Panc1 (cell line): ENCODE measurements at regions not wholly inside any gene's neighbourhood (a gene's known extent, or its start where the extent isn't known, plus 50 kb on each side); places are given as distances from the start of the nearest gene placed in this dataset.
"Not testable (repeated sequence)": the region's sequence is repeated elsewhere in the genome, so short reads cannot be mapped to it uniquely, and the experiment has no call there.

Source experiments
- ATAC-seq: fragments of 200-7000 bp; cut with Tn5 transposase; 2 replicates; pipeline ENCODE4 v1.9.1; 2020; ENCODE audit warnings: mild to moderate bottlenecking, moderate library complexity
- BruUV-seq: library from RNA; stranded (reverse); fragments of 400-500 nt; replicated peaks from 2 replicates; lab custom pipeline; 2021; lab: Mats Ljungman, UMichigan
- CTCF ChIA-PET: fragments of 300-600 bp; sonication (Branson Sonifier 250); formaldehyde crosslinking; loops from one replicate; lab custom pipeline; 2022; ENCODE audit warnings: antibody characterized with exemption; lab: Charles Lee
- POLR2A ChIA-PET: fragments of 300-600 bp; sonication (Branson Sonifier 250); formaldehyde crosslinking; loops from one replicate; lab custom pipeline; 2022; ENCODE audit warnings: antibody characterized with exemption; lab: Charles Lee
- DNase-seq: peaks from one replicate; pipeline ENCODE4 v3.0.0-alpha.2; 2010; ENCODE audit warnings: low read depth, low spot score
- H3K27ac ChIP-seq: 2 replicates; pipeline ENCODE4 v1.5.1; 2011; ENCODE audit warnings: mild to moderate bottlenecking, low read length, inconsistent platforms
- H3K27me3 ChIP-seq: fragments of 200-500 bp; sonication (Bioruptor generic); 2 replicates; pipeline ENCODE4 v1.6.0; 2014; ENCODE audit warnings: low read length, inconsistent platforms; ENCODE audit not compliant: control insufficient read depth, insufficient read depth
- H3K36me3 ChIP-seq: fragments of 200-500 bp; sonication (Bioruptor generic); 2 replicates; pipeline ENCODE4 v1.5.1; 2014; ENCODE audit warnings: inconsistent platforms, mild to moderate bottlenecking, low read length, moderate library complexity; ENCODE audit not compliant: control insufficient read depth, insufficient read depth
- H3K4me1 ChIP-seq: 2 replicates; pipeline ENCODE4 v1.5.1; 2011; ENCODE audit warnings: inconsistent platforms, mild to moderate bottlenecking, low read length, moderate library complexity; ENCODE audit not compliant: control insufficient read depth, insufficient read depth
- H3K4me3 ChIP-seq, 2 experiments: 2 replicates each; pipeline ENCODE4 v1.5.1; 2011 to 2012; ENCODE audit warnings: low read depth in 2 of 2, low read length in 2 of 2, mild to moderate bottlenecking in 2 of 2, inconsistent platforms in 1 of 2, moderate library complexity in 1 of 2
- H3K9me3 ChIP-seq: fragments of 200-500 bp; sonication (Bioruptor generic); 2 replicates; pipeline ENCODE4 v1.5.1; 2014; ENCODE audit warnings: low read depth, mild to moderate bottlenecking, inconsistent platforms, low read length, moderate library complexity; ENCODE audit not compliant: control insufficient read depth, insufficient read depth
- POLR2AphosphoS5 ChIP-seq: IDR thresholded peaks from 2 replicates; pipeline ENCODE4 v1.6.1; 2012; ENCODE audit warnings: mild to moderate bottlenecking, low read depth, low read length, moderate library complexity
- SIN3A ChIP-seq: IDR thresholded peaks from 2 replicates; pipeline ENCODE4 v1.6.1; 2012; ENCODE audit warnings: low read depth, mild to moderate bottlenecking, low read length, moderate library complexity, borderline replicate concordance; ENCODE audit not compliant: insufficient read depth
- TCF7L2 ChIP-seq: IDR thresholded peaks from 2 replicates; pipeline ENCODE4 v1.6.1; 2011; ENCODE audit warnings: mild to moderate bottlenecking, low read depth, low read length, inconsistent platforms
- in situ Hi-C: cut with HindIII; loops from 2 replicates; pipeline ENCODE4 v1.10.0; 2016; ENCODE audit warnings: low sequenced_read_pairs, low pct_unique_long_range_greater_than_20kb
- intact Hi-C: fragments of 100-400 bp; cut with micrococcal nuclease; formaldehyde crosslinking; loops from one replicate; pipeline ENCODE4 v1.10.0; 2022; ENCODE audit not compliant: unreplicated experiment
- TF ChIP-seq, protein P1 (sequence below), 2 experiments: IDR thresholded peaks; 2 replicates each; pipeline ENCODE4 v1.6.1; 2011 to 2012; ENCODE audit warnings: low read depth in 2 of 2, control low read depth in 1 of 2, low read length in 1 of 2, mild to moderate bottlenecking in 1 of 2, moderate library complexity in 1 of 2; ENCODE audit not compliant: insufficient read depth in 1 of 2
- TF ChIP-seq, protein P2 (sequence below): fragments of 450-650 bp; IDR thresholded peaks from 2 replicates; pipeline ENCODE4 v1.5.1; 2017; ENCODE audit warnings: mild to moderate bottlenecking

DNA sequence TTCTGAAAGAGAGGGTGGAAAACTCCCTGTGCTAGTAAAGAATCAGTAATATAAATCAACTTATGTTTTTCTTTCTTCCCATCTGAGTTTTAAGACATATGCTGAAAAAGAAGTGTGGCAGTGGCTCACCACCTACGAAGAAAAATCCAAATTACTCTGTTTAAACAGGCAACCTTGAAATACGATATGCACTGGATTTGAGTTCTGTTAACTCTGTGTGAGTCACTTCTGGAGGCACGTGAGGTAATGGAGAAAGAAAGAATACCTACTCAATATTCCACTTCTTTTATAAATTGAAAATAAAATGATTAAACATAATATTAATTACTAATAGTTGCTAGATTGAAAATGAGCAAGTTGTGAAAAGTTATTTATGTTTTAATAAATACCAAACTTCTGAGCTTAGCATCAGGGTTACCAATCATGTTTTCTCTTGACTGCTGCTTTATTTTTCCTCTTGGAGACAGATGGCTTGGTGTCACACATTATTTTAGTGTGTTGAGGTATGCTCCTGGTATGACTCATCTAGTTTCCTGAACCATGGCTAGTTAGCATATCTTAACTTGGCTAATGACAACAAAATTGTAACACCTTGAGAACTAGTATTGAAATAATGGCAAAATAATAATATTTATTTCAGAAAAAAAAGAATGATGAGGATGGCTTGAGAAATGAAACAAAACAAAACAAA is 1705.5 kb upstream of the PIK3C3 start:
- DNase-seq: no peak
- Histone ChIP-seq H3K4me1 (no peaks in the 10 kb centered on the region), H3K36me3 (no peaks in the 10 kb centered on the region), H3K27ac (no peak overlapping the region), H3K9me3 (no peaks in the 10 kb centered on the region), H3K4me3 (no peak overlapping the region), H3K27me3 (no peaks in the 10 kb centered on the region)
- ChIA-PET POLR2A (no interaction called here), CTCF (no interaction called here)
- in situ Hi-C loops: no loop called here
- ATAC-seq: no peak
- no TSS peak for BruUV-seq
- TF ChIP-seq TCF7L2: no peak
- intact Hi-C loops: no loop called here

GRCh38 chr18:40245612-40246011 is 1709.4 kb upstream of the PIK3C3 start:
- DNase-seq, H3K27ac ChIP-seq, H3K36me3 ChIP-seq, in situ Hi-C loops, H3K9me3 ChIP-seq, POLR2A ChIA-PET, H3K4me3 ChIP-seq, H3K27me3 ChIP-seq, ATAC-seq, BruUV-seq, CTCF ChIA-PET, intact Hi-C loops, H3K4me1 ChIP-seq: not testable (repeated sequence)

DNA sequence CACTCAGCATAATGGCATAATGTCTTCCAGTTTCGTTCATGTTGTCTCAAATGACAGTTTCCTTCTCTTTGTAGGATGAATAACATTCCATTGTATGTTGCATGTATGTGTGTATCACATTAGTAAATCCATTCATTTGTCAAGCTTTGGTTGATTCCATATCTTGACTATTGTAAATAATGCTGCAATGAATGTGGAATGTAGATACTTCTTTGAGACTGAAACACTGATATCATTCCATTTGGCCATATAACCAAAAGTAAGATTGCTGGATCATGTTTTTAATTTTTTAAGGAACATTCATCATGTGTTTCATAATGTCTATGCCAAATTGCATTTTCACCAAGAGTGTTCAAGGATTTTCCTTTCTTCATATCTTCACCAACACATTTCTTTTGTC is 1711.4 kb upstream of the PIK3C3 start:
- BruUV-seq: no TSS peak
- Histone ChIP-seq H3K9me3 (no peaks in the 10 kb centered on the region), H3K27ac (no peak overlapping the region), H3K4me3 (no peak overlapping the region), H3K36me3 (no peaks in the 10 kb centered on the region), H3K4me1 (no peaks in the 10 kb centered on the region), H3K27me3 (no peaks in the 10 kb centered on the region)
- intact Hi-C loops (no loop called here), in situ Hi-C loops (no loop called here)
- TF ChIP-seq, protein P1, sequence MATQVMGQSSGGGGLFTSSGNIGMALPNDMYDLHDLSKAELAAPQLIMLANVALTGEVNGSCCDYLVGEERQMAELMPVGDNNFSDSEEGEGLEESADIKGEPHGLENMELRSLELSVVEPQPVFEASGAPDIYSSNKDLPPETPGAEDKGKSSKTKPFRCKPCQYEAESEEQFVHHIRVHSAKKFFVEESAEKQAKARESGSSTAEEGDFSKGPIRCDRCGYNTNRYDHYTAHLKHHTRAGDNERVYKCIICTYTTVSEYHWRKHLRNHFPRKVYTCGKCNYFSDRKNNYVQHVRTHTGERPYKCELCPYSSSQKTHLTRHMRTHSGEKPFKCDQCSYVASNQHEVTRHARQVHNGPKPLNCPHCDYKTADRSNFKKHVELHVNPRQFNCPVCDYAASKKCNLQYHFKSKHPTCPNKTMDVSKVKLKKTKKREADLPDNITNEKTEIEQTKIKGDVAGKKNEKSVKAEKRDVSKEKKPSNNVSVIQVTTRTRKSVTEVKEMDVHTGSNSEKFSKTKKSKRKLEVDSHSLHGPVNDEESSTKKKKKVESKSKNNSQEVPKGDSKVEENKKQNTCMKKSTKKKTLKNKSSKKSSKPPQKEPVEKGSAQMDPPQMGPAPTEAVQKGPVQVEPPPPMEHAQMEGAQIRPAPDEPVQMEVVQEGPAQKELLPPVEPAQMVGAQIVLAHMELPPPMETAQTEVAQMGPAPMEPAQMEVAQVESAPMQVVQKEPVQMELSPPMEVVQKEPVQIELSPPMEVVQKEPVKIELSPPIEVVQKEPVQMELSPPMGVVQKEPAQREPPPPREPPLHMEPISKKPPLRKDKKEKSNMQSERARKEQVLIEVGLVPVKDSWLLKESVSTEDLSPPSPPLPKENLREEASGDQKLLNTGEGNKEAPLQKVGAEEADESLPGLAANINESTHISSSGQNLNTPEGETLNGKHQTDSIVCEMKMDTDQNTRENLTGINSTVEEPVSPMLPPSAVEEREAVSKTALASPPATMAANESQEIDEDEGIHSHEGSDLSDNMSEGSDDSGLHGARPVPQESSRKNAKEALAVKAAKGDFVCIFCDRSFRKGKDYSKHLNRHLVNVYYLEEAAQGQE (IDR thresholded peaks at IDR 0.05; ENCODE audit: insufficient read depth in 1 of 2, low read depth in 2 of 2, low read length in 1 of 2): no peak
- TF ChIP-seq, protein P2, sequence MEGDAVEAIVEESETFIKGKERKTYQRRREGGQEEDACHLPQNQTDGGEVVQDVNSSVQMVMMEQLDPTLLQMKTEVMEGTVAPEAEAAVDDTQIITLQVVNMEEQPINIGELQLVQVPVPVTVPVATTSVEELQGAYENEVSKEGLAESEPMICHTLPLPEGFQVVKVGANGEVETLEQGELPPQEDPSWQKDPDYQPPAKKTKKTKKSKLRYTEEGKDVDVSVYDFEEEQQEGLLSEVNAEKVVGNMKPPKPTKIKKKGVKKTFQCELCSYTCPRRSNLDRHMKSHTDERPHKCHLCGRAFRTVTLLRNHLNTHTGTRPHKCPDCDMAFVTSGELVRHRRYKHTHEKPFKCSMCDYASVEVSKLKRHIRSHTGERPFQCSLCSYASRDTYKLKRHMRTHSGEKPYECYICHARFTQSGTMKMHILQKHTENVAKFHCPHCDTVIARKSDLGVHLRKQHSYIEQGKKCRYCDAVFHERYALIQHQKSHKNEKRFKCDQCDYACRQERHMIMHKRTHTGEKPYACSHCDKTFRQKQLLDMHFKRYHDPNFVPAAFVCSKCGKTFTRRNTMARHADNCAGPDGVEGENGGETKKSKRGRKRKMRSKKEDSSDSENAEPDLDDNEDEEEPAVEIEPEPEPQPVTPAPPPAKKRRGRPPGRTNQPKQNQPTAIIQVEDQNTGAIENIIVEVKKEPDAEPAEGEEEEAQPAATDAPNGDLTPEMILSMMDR: no peak
- no peak for TF ChIP-seq SIN3A
- no peak for TF ChIP-seq POLR2AphosphoS5
- TF ChIP-seq TCF7L2: no peak
- DNase-seq: no peak
- ChIA-PET CTCF (no interaction called here), POLR2A (no interaction called here)
- no peak for ATAC-seq
